NCI-H1436 treated with DMSO at 0.1 percent for 48 hours (cell line): ENCODE measurements at regions not wholly inside any gene's neighbourhood (a gene's known extent, or its start where the extent isn't known, plus 50 kb on each side); places are given as distances from the start of the nearest gene placed in this dataset.
"Not testable (repeated sequence)": the region's sequence is repeated elsewhere in the genome, so short reads cannot be mapped to it uniquely, and the experiment has no call there.

Experiments
- DNase-seq: peaks from one replicate; lab custom pipeline; 2025; lab: John Stamatoyannopoulos, UW

DNA sequence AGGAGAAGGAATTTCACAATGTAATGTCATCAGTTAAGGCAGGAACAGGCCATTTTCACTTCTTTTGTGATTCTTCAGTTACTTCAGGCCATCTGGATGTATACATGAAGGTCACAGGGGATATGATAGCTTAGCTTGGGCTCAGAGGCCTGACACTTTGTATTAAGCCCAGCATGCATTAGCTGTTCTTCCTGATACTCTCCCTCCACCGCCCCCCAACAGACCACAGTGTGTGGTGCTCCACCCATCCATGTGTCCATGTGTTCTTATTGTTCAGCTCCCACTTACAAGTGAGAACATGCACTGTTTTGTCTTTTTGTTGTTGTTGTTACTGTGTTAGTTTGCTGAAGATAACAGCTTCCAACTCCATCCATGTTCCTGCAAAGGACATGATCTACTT, 1453.4 kb downstream of the FAM181B start:
- DNase-seq: not testable (repeated sequence)

DNA sequence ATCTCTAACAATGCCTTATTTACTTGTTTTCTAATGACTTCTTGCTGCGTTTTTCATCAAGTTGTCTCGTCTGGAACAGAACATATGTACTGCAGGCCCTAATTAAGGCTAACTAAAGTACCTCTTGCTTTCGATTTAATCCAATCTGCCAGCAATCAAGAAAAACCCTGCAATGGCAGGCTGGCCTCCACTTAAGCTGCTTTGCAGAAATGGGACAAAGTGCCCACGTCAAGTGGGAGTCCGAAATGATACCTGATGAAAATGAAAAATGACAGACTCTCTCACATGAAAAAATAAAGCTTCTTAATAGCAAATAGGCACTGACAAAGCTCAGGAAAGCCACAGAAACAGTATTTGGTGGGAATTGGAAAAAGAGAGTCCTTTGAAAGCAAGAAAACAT, 1454.7 kb downstream of the FAM181B start:
- DNase-seq: no peak

DNA sequence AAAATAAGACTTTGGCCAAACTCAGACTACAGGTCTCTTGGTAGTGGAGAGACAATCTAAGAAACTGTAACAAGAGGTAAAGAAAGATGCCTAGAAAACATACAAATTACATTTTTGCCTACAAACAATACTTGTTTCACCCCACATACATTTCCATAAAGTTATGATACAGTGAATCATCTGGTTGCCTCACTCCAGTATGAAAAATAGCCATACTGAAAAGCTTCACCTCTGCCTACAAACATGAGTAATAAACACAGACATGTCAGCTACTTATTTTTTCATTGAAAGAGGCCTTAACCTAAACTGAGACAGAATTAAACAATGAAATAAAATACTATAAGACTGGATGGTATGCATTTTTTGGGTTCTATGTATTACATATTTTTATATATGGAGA, 1463.0 kb downstream of the FAM181B start:
- no peak for DNase-seq

DNA sequence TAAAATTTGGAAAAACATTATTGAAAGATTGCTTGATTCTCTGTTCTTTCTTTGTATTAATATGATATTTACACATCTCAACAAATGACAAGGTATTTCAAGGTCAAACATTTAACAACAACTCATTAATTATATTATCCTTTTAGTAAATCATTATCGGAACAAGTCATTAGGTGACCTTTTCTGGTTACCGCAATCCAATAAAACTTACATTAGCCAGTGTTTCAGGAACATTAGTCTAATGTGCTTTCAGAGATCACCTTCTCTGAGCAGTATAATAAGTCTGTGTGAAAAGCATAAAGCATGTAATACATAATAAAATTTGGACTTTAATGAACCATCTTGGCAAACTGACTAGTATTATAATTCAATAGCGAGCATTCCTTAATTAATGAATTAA, 1466.4 kb downstream of the FAM181B start:
- DNase-seq: no peak

DNA sequence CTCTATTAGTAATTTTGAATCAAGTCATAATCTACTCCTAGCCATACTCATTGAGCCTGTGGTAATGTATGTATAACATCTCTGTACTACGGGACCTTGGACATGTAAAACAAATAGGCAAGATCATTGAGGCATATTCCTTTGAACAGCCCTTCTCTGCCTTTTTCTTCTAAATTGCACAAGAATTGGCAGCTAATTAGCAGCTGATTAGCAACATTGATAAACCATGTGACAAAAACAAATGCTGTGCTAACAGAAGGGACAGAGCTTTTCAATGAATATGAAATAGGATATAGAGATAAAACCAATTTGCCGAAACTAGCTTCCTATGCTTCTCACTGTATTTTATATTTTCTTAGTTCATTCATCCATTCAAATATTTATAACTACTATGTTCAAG, 1474.2 kb downstream of the FAM181B start:
- DNase-seq: no peak

DNA sequence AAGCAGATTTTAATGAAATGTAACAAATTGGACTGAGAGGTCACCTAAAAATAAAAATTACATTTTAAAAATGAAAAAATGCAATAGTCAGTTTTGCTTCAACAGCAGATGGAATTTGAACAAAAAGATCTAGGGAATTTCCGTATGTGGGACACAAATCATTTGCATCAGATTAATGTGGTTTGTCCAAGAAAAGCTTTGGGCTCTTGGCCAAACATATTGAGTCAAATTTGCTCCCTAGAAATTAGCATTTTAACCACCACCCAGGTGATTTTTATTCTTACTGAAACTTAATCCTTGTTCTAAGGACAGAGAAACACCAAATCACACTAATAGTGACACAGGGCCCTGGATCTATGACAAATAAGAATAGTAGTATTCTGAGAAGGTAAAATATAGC, 1477.8 kb downstream of the FAM181B start:
- DNase-seq: no peak

DNA sequence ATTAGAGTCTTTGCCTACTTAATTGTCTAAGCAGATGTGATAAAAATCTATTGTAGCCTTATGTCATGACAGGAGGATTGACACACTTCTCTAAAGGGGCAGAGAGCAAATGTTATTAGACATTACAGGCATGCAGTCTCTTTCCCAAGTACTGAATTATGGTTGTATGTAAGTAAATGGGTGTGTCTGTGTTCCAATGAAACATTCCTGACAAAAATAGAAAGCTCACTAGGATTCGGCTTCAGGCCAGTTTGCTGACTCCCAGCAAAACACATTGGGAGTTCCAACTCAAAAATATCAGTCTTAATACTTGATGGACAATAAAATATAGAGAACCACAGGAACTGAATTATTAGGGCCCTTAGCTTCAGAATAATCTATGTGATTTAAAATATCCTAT, 1480.4 kb downstream of the FAM181B start:
- DNase-seq: no peak

DNA sequence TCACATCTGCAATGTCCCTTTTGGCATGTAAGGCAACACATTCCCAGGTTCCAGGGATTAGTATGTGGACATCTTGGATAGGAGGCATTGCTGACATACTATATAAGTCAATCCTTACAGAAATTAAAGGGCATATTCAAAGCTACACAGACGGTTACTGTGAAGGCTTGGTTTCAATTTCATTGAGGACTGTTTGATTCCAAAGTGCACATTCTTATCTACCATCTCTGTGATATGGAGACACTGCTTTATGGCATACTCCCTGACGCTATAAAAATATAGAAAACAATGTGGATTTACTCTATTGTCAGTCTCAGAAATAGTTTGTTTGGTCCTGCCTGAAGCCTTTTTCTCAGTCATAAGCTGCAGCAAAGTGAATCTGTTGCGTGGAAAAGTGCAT, 1486.7 kb downstream of the FAM181B start:
- no peak for DNase-seq

DNA sequence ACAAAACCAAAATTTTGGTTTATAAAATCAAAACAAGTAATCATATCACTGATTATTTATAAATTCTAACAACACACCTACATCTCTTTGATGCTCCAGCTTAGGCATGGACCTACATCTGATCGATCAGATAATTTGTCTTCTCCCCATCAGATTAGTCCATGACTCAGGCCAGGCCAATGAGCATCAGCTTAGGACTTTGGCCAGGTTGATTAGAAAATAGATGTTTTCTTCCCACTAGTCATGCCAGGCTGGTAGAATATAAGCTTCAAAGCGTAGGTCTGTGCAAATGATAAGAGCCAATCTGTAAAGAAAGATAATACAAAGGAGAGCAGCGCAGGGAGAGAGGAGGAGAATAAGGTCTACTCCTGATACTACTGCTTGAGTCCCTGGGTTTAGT, 1487.9 kb downstream of the FAM181B start:
- DNase-seq: no peak

DNA sequence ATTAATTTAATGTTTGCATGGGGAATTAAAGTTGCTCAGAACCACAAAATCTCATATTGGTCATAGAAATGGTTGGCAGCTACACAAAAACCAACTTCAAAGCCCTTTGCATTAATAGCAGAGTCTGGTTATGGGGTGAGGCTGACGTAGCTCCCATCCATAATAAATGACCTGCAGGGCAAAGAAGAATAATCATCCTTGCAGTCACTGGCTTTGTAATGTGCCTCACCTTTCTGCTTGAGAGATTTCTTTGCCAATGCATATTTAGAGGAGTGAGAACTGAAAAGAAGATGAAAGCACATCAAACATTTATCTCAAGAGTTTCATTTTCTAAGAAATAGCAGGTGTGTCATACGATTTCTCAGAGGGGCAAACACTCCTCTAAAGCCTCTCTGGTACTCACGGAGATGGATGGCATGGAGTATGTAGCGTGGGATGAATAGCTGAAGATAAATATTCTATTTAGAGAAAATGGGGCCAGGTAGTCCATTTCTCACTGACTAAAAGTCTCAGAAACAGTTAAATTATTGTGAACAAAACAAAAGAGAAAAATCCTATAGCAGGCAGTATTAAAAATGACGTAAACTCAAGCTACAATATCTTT, 1491.9 kb downstream of the FAM181B start:
- no peak for DNase-seq

DNA sequence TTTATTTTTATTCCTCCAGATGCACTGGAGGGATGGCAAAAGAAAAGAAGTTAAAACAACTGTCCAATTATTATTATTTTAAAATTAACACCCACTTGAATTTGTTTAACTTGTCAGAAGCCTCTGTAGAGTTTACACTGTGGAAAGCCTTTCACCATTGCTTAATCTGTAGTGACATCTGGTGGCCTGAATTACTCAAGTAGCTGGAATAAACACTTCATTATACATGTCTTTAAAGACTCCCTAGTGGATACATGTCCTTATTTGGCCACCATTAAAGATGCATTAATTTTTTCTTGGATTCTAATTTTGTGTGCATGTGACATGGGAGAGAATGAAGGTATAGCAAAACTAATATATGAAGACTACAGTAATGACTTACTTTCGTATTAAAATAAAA, 1496.5 kb downstream of the FAM181B start:
- no peak for DNase-seq

DNA sequence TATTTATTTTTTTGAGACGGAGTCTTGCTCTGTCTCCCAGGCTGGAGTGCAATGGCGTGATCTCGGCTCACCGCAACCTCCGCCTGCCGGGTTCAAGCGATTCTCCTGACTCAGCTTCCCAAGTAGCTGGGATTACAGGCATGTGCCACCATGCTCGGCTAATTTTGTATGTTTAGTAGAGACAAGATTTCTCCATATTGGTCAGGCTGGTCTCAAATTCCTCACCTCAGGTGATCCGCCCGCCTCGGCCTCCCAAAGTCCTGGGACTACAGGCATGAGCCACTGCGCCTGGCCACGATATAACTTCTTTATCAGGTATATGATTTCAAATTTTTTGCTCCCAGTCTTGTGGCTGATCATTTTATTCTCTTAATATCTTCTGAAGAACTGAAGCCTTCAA, 1506.3 kb downstream of the FAM181B start:
- not testable (repeated sequence) for DNase-seq

DNA sequence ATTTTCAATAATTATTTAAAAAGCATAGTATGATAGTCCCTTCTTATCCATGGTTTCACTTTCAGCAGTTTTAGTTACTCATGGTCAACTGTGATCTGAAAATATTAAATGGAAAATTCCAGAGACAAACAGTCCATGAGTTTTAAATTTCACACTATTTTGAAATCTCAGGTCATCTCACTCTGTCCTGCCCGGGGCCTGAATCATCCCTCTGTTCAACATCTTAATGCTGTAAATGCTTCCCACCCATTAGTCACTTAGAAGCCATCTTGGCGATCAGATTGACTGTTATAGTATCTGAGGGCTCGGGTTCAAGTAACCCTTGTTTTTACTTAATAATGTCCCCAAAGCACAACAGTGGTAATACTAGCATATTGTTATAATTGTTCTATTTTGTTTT, 1509.3 kb downstream of the FAM181B start:
- no peak for DNase-seq

DNA sequence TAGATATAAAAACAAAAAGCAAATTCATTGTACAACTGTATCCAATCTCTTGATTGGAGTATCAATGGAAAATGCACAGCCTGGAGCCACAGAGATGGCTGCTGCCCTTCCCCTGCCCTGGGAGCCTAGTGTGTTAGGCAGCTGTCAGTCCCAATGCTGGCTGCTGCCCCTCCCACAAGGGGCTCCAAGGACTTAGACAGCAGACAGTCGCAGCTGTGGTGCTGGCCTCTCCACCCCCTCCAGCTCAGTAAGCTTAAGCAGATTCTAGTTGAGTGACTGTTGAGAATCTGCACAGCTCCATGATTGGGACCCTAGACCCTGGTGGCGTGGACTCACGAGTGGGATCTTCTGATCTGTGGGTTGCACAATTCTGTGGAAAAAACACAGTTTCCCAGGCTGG, 1511.2 kb downstream of the FAM181B start:
- no peak for DNase-seq

DNA sequence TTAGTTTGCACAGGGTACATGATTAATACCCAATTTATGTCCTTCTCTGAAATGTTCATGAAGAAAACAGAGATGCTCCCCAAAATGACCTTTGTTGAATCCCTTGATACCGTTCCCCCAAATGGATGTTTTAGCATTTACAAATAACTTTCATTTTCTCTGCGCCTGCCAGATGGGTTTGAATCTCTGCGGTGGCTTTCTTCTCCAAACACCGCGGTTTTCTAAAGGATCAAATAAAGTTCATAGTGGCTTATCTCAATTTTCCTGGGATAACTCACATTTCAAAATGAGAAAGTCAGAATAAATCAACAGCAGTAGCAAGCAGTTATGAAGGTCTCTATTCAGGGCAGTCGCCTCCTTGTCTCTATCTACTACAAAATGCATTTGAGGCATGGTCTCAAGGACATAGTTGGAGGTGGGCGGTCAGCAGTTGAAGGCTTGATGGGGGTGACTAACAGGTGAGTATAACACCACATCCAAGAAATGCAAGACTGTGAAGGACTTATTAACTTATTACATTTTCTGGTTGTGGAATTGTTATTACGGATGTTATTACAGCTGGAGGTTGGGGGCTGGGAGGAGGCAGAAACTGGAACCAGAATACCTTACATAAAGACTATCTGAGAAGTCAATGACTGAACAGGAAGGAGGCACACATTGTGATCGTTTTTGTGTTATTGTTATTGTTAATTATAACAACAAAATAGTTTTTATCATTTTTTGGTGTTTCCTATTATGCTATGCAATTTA, 1513.3 kb downstream of the FAM181B start:
- no peak for DNase-seq

DNA sequence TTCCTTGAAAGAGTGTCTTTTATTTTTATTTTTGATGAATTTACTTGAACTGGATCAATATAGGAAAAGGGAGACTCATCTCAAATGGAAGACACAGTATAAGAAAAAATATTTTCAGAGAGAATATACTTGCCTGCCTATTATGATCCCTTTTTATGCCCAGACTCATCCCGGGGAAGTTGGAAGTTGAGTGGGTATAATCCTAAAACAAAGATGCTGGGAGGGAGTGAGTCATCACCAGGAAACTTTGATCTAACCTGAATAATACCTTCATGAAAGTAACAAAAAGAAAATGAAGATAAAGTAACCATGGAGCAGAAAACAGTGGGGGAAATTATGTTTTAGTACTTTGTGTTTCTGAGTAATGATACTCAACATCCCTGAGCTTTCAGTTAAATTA, 1514.0 kb downstream of the FAM181B start:
- no peak for DNase-seq

DNA sequence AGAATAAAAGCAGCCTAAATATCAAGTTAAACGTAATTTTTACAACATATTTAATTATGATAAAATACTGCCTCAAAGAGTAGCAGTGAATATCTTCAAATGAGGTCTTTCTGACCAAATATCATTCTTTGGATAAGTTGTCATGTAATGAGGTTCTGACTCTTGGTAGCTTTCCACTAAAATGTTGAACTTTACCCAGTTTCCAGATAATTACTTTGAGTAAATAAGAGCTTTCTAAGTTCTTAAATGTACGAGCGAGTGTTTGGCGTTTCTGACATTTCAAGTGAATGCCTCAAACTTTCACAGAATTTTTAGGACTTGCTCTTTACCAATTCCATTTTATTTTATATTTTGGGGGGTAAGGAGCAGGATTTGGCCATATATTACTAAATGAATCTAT, 1515.2 kb downstream of the FAM181B start:
- no peak for DNase-seq

DNA sequence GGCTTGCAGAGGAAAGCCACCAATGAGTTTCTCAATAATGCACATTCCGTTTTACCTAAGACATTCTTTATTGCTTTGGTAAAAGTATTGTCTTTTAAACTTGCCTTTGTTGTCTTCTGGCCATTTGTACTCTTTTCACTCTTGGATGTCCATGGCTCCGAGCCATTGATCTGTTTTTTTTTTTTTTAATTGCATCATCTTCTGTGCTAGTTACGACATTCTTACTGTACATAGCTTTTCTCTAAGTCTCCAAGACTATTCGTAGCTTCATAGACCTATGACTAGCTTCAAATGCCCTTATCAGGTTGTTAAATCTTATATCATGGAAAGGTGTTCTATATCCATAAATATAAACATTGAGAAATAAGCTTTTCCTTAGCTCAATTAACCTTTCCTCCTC, 1522.6 kb downstream of the FAM181B start:
- no peak for DNase-seq

DNA sequence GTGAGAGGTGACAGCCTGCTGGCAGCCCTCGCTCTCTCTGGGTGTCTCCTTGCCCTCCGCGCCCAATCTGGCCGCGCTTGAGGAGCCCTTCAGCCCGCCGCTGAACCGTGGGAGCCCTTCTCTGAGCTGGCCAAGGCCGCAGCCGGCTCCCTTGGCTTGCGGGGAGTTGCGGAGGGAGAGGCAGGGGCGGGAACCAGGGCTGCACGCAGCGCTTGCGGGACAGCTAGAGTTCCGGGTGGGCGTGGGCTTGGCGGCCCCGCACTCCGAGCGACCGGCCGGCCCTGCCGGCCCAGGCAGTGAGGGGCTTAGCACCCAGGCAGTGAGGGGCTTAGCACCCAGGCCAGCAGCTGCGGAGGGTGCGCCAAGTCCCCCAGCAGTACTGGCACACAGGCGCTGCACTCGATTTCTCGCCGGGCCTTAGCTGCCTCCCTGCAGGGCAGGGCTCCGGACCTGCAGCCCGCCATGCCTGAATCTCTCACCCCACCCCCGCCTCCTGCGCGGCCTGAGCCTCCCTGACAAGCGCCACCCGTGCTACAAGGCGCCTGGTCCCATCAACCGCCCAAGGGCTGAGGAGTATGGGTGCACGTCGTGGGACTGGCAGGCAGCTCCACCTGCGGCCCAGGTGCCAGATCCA, 1526.1 kb downstream of the FAM181B start:
- DNase-seq: no peak

DNA sequence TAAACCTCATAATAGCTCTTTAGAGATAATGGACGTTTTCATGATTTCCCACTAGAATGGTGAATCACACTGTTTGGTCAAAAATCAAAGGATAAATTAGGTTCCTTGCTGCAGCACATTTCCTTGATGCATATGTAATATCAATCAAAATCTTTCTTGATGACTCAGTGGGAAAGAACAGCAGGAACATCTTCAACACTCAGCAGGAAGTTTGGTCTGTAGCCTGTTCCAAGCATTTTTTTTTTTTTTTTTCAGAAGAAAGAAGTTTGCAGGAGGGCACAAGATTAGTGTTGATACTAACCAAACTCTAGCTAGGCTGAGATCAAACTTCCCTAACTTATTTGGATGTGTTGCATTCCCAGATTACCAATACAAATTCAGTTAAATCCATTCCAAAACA, 1529.8 kb downstream of the FAM181B start:
- no peak for DNase-seq

DNA sequence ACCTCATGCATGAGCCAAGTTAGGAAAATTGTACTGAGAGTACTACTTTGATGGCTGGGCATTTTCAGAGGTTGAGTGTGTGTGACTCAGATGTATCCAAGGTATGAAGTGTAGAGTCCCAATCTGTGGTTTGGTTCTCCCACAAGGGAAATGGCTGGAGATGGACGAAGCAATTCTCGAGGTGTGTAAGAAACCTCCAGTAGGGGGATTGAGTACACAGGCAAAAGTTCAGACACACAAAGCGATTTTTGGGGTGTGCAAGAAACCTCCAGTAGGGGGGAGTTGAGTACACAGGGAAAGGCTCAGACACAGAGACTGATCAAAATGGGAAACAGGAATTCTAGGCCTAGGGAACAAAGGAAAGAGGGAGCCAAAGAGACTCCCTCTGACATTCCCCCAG, 1536.3 kb downstream of the FAM181B start:
- no peak for DNase-seq

DNA sequence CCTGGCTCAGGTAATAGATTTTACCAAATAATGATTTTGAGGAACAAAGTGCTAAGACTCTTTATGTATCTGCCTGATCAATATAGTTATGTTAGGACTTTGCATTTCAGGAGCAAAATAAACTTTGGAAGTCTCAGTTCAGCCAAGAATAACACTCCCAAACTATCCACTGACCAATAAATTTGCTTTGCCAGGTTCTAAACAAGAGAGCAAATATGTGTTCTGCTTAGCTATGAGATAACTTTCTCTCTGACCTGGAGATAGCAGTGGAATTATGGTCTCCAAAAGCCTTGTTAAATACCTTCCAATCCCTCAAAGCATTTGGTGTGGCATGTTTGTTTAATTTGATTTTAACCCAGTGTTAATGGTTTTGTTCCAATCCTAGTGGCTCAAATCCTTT, 1541.1 kb downstream of the FAM181B start:
- DNase-seq: no peak

DNA sequence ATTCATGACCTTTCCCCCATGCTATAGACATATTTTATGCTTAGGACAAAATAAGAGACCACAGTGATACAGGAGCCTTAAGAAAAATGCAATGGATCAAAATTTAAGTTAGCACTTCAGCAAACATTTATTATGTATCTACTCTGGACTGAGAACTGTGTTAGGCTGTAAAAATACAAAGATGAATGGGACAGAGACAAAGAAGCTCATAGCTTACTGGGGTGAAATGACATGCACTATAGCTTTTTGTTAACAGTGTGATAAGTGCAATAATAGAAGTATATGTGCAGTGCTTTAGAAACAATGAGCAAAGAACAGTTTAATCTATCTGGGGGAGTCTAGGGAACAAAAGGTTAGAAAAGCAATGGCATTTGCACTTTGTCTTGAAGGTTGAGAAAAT, 1543.1 kb downstream of the FAM181B start:
- DNase-seq: no peak

DNA sequence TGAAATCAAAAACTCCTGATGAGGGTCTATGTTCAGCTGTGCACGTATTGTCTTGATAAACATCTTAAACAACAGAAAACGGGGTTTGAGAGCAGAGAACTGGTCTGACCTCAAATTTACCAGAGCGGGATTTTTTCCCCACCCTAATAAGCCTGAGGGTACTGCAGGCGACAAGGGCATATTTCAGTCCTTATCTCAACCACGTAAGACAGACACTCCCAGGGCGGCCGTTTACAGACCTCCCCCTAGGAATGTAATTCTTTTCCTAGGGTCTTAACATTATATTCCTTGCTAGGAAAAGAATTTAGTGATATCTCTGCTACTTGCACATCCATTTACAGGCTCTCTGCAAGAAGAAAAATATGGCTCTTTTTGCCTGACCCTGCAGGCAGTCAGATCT, 1546.6 kb downstream of the FAM181B start:
- DNase-seq: not testable (repeated sequence)
